ENCODE measurements at regions not wholly inside any gene's neighbourhood (a gene's known extent, or its start where the extent isn't known, plus 50 kb on each side); places are given as distances from the start of the nearest gene placed in this dataset.

- H3K27ac Mint-ChIP-seq = no peak overlapping the region
- no peaks in the 10 kb centered on the region for H3K27me3 Mint-ChIP-seq
- DNase-seq (ENCODE audit: low spot score, unreplicated experiment) = no peak
- H3K36me3 Mint-ChIP-seq (ENCODE audit: insufficient read depth) = no peaks in the 10 kb centered on the region
- H3K4me3 Mint-ChIP-seq (ENCODE audit: low read depth) = no peak overlapping the region
- H3K9me3 Mint-ChIP-seq (ENCODE audit: low read depth) = no peaks in the 10 kb centered on the region
- H3K4me1 Mint-ChIP-seq (ENCODE audit: low read depth) = no peaks in the 10 kb centered on the region
- no peak for TF ChIP-seq CTCF (IDR thresholded peaks at IDR 0.05; ENCODE audit: unreplicated experiment)
These were observed 167.2 kb downstream of the PHETA1 start for GRCh38 chr12:111201495-111202236.

- TF ChIP-seq CTCF (IDR thresholded peaks at IDR 0.05; ENCODE audit: unreplicated experiment) = no peak
- no peak for DNase-seq (ENCODE audit: low spot score, unreplicated experiment)
- Mint-ChIP-seq H3K4me1 (ENCODE audit: low read depth) (no peaks in the 10 kb centered on the region), H3K36me3 (ENCODE audit: insufficient read depth) (no peaks in the 10 kb centered on the region), H3K9me3 (ENCODE audit: low read depth) (no peaks in the 10 kb centered on the region), H3K27ac (no peak overlapping the region), H3K27me3 (no peaks in the 10 kb centered on the region), H3K4me3 (ENCODE audit: low read depth) (no peak overlapping the region)
These were observed 167.9 kb downstream of the PHETA1 start for GRCh38 chr12:111201036-111201435.

- H3K4me1 Mint-ChIP-seq (ENCODE audit: low read depth) = peaks cover 4% of the 10 kb centered on the region
- no peaks in the 10 kb centered on the region for H3K36me3 Mint-ChIP-seq (ENCODE audit: insufficient read depth)
- H3K4me3 Mint-ChIP-seq (ENCODE audit: low read depth) = no peak overlapping the region
- DNase-seq (ENCODE audit: low spot score, unreplicated experiment) = no peak
- no peaks in the 10 kb centered on the region for H3K9me3 Mint-ChIP-seq (ENCODE audit: low read depth)
- no peak overlapping the region for H3K27ac Mint-ChIP-seq
- no peaks in the 10 kb centered on the region for H3K27me3 Mint-ChIP-seq
- TF ChIP-seq CTCF (IDR thresholded peaks at IDR 0.05; ENCODE audit: unreplicated experiment) = peak; percentile 22
These were observed 171.4 kb downstream of the PHETA1 start for GRCh38 chr12:111197376-111197944.

GRCh38 chr12:111196532-111196931, 172.4 kb downstream of the PHETA1 start:
- H3K27ac Mint-ChIP-seq = no peak overlapping the region

GRCh38 chr12:111195316-111195715, 173.6 kb downstream of the PHETA1 start:
- peaks cover 2% of the 10 kb centered on the region for H3K36me3 Mint-ChIP-seq (ENCODE audit: insufficient read depth)
- no peak overlapping the region for H3K27ac Mint-ChIP-seq
- no peaks in the 10 kb centered on the region for H3K9me3 Mint-ChIP-seq (ENCODE audit: low read depth)
- no peak for TF ChIP-seq CTCF (IDR thresholded peaks at IDR 0.05; ENCODE audit: unreplicated experiment)
- no peaks in the 10 kb centered on the region for H3K27me3 Mint-ChIP-seq
- DNase-seq (ENCODE audit: low spot score, unreplicated experiment) = no peak
- H3K4me1 Mint-ChIP-seq (ENCODE audit: low read depth) = peaks cover 6% of the 10 kb centered on the region
- H3K4me3 Mint-ChIP-seq (ENCODE audit: low read depth) = no peak overlapping the region

More at GRCh38 chr12:111196532-111196931, 172.4 kb downstream of the PHETA1 start:
- Mint-ChIP-seq H3K4me1 (ENCODE audit: low read depth) (peaks cover 6% of the 10 kb centered on the region), H3K36me3 (ENCODE audit: insufficient read depth) (no peaks in the 10 kb centered on the region), H3K9me3 (ENCODE audit: low read depth) (no peaks in the 10 kb centered on the region), H3K27me3 (no peaks in the 10 kb centered on the region), H3K4me3 (ENCODE audit: low read depth) (no peak overlapping the region)
- no peak for DNase-seq (ENCODE audit: low spot score, unreplicated experiment)
- no peak for TF ChIP-seq CTCF (IDR thresholded peaks at IDR 0.05; ENCODE audit: unreplicated experiment)

All from progenitor cell of endocrine pancreas (in vitro differentiated cells).